Smooth muscle cell (in vitro differentiated cells): ENCODE measurements at regions not wholly inside any gene's neighbourhood (a gene's known extent, or its start where the extent isn't known, plus 50 kb on each side); places are given as distances from the start of the nearest gene placed in this dataset.

ENCODE experiments used
- DNase-seq: peaks from one replicate; lab custom pipeline; 2025; ENCODE audit not compliant: unreplicated experiment; lab: John Stamatoyannopoulos, UW
- H2AFZ ChIP-seq: fragments of 200-600 bp; sonication (generic); 2 replicates; pipeline ENCODE4 v1.6.0; 2016; ENCODE audit warnings: antibody characterized with exemption, low read depth, mild to moderate bottlenecking
- H3F3A ChIP-seq: fragments of 200-600 bp; sonication (generic); 2 replicates; pipeline ENCODE4 v1.6.0; 2017; ENCODE audit warnings: antibody characterized with exemption, low read depth
- H3K27ac ChIP-seq: fragments of 200-600 bp; sonication (generic); 2 replicates; pipeline ENCODE4 v1.5.1; 2016; ENCODE audit warnings: low read depth, mild to moderate bottlenecking
- H3K27me3 ChIP-seq: fragments of 200-600 bp; sonication (generic); 2 replicates; pipeline ENCODE4 v1.6.1; 2016; ENCODE audit warnings: low read depth, mild to moderate bottlenecking
- H3K36me3 ChIP-seq: fragments of 200-600 bp; sonication (generic); 2 replicates; pipeline ENCODE4 v1.5.1; 2016; ENCODE audit warnings: low read depth
- H3K4me1 ChIP-seq: fragments of 200-600 bp; sonication (generic); 2 replicates; pipeline ENCODE4 v1.5.1; 2016; ENCODE audit warnings: low read depth
- H3K4me2 ChIP-seq: fragments of 200-600 bp; sonication (generic); 2 replicates; pipeline ENCODE4 v1.6.0; 2016; ENCODE audit warnings: mild to moderate bottlenecking
- H3K4me3 ChIP-seq: fragments of 200-600 bp; sonication (generic); 2 replicates; pipeline ENCODE4 v1.5.1; 2016; ENCODE audit warnings: mild to moderate bottlenecking
- H3K79me2 ChIP-seq: fragments of 200-600 bp; sonication (generic); 2 replicates; pipeline ENCODE4 v1.6.0; 2016; ENCODE audit warnings: low read depth, mild to moderate bottlenecking
- H3K9ac ChIP-seq: fragments of 200-600 bp; sonication (generic); 2 replicates; pipeline ENCODE4 v1.6.0; 2016; ENCODE audit warnings: low read depth
- H3K9me3 ChIP-seq: fragments of 200-600 bp; sonication (generic); replicated peaks from 2 replicates; pipeline ENCODE4 v1.5.1; 2016; ENCODE audit warnings: low read depth
- H4K20me1 ChIP-seq: fragments of 200-600 bp; sonication (generic); 2 replicates; pipeline ENCODE4 v1.6.0; 2016; ENCODE audit warnings: low read depth
- CTCF ChIP-seq: fragments of 200-600 bp; sonication (generic); IDR thresholded peaks from 2 replicates; pipeline ENCODE4 v1.5.1; 2017; ENCODE audit warnings: borderline replicate concordance, mild to moderate bottlenecking, antibody characterized with exemption; ENCODE audit not compliant: insufficient read depth, poor library complexity, severe bottlenecking
- WGBS: methylation state at CpG from one replicate; pipeline ENCODE4 v1.1.7; 2016; ENCODE audit warnings: low lambda C conversion rate; 5-methylcytosine and 5-hydroxymethylcytosine counted together

DNA sequence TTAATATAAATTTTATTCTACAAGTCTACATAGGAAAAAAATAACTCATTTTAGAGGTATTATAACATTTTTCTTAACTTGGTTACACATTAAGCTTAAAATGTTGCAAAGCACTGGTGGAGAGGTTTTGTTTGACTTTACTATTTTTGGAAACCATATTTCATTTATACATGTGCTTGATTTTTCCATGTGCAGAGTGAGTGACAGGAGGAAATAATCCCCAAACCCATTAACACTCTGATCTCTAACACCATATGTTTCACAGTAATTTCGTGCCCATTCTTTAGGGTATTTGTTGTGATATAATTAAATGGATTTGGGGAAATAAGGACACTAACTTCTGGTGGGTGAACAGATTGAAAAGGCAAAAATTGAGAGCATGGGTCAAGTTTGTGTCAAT is 2124.4 kb upstream of the PCDH20 start:
- Histone ChIP-seq H3K9ac (no peak overlapping the region), H3K79me2 (no peaks in the 10 kb centered on the region), H3K4me1 (no peaks in the 10 kb centered on the region), H3K4me2 (no peak overlapping the region), H3K9me3 (no peaks in the 10 kb centered on the region), H3K36me3 (no peaks in the 10 kb centered on the region), H3K4me3 (no peak overlapping the region), H3K27me3 (no peaks in the 10 kb centered on the region), H3F3A (no peaks in the 10 kb centered on the region), H2AFZ (no peak overlapping the region), H4K20me1 (no peaks in the 10 kb centered on the region), H3K27ac (no peak overlapping the region)
- 74% methylated on average over 1 of the region's 1 CpG for WGBS
- no peak for TF ChIP-seq CTCF
- DNase-seq, result no peak

- Histone ChIP-seq H2AFZ (no peak overlapping the region), H3F3A (no peaks in the 10 kb centered on the region), H3K4me3 (no peak overlapping the region), H3K9ac (no peak overlapping the region), H3K4me1 (no peaks in the 10 kb centered on the region), H4K20me1 (no peaks in the 10 kb centered on the region), H3K4me2 (no peak overlapping the region), H3K27me3 (no peaks in the 10 kb centered on the region), H3K36me3 (no peaks in the 10 kb centered on the region), H3K27ac (no peak overlapping the region), H3K9me3 (no peaks in the 10 kb centered on the region), H3K79me2 (no peaks in the 10 kb centered on the region)
- 81% methylated on average over 9 of the region's 9 CpGs for WGBS
- TF ChIP-seq CTCF, result no peak
- DNase-seq, result no peak
Observed at GRCh38 chr13:63517371-63517770, 2101.7 kb upstream of the PCDH20 start.

DNA sequence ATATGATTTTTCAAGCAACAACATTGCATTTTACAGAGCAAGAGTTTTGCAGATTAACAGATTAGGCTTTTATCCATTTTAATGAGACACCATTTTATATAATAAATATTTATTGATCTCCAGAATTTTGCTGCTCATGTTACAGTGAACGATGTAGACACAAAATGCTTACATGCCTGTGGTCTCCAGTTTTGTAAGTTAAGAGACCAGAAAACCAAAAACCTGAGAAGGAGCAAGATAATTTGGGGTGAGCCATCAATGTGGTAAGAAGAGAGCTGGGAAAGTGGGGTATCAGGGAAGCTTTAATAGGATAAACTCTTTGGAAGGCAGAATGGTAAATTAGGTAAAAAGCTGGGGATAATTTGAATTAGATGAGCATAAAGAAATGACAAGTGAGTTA is 2100.5 kb upstream of the PCDH20 start:
- no peak overlapping the region for H2AFZ ChIP-seq
- no peaks in the 10 kb centered on the region for H3K4me1 ChIP-seq
- no peaks in the 10 kb centered on the region for H3K79me2 ChIP-seq
- no peak overlapping the region for H3K4me2 ChIP-seq
- H4K20me1 ChIP-seq, result no peaks in the 10 kb centered on the region
- no peaks in the 10 kb centered on the region for H3K9me3 ChIP-seq
- no peak for TF ChIP-seq CTCF
- DNase-seq, result no peak
- no peak overlapping the region for H3K4me3 ChIP-seq
- no peak overlapping the region for H3K27ac ChIP-seq
- no peaks in the 10 kb centered on the region for H3K27me3 ChIP-seq
- H3K9ac ChIP-seq, result no peak overlapping the region
- H3F3A ChIP-seq, result no peaks in the 10 kb centered on the region
- no peaks in the 10 kb centered on the region for H3K36me3 ChIP-seq
- WGBS, result 92% methylated on average over 1 of the region's 1 CpG

DNA sequence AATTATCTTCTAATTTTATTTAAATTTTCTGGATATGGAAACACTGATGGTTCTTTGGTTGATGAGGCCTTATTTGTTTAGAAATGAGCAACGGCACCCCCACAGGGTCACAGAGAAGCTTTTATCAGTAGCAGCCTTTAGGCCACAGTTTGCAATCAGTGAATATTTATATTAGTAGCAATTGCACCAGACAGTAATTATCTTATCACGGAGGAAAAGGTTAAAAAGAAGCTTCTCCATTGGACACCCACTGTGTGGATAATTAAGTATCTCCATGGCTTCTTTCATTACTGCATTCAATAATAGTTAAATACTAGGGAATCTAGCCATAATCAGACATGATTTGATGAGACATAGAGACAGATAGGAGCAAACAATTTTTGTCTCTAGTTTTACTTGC is 2099.2 kb upstream of the PCDH20 start:
- no peaks in the 10 kb centered on the region for H3K9me3 ChIP-seq
- H3F3A ChIP-seq, result no peaks in the 10 kb centered on the region
- no peak overlapping the region for H3K9ac ChIP-seq
- TF ChIP-seq CTCF, result no peak
- no peaks in the 10 kb centered on the region for H4K20me1 ChIP-seq
- no peaks in the 10 kb centered on the region for H3K36me3 ChIP-seq
- 73% methylated on average over 2 of the region's 2 CpGs for WGBS
- H3K79me2 ChIP-seq, result no peaks in the 10 kb centered on the region
- H3K27me3 ChIP-seq, result no peaks in the 10 kb centered on the region
- H3K4me3 ChIP-seq, result no peak overlapping the region
- H2AFZ ChIP-seq, result no peak overlapping the region
- no peak overlapping the region for H3K27ac ChIP-seq
- no peak overlapping the region for H3K4me2 ChIP-seq
- no peak for DNase-seq
- no peaks in the 10 kb centered on the region for H3K4me1 ChIP-seq
